ENCODE measurements at regions not wholly inside any gene's neighbourhood (a gene's known extent, or its start where the extent isn't known, plus 50 kb on each side); places are given as distances from the start of the nearest gene placed in this dataset.

GRCh38 chr3:72388644-72389043 lies 459.6 kb downstream of the SHQ1 start:
- no peak for TF ChIP-seq POLR2A (IDR thresholded peaks at IDR 0.05; ENCODE audit: low read depth, low read length)
- TF ChIP-seq POLR2AphosphoS5 (IDR thresholded peaks at IDR 0.05; ENCODE audit: low read depth, low read length): no peak
- TF ChIP-seq TAF1 (IDR thresholded peaks at IDR 0.05; ENCODE audit: borderline replicate concordance, low read depth, low read length): no peak
